Cardiac muscle cell (in vitro differentiated cells and primary cell): ENCODE measurements at regions not wholly inside any gene's neighbourhood (a gene's known extent, or its start where the extent isn't known, plus 50 kb on each side); places are given as distances from the start of the nearest gene placed in this dataset.

Source experiments
- DNase-seq, 2 donors: peaks; one replicate each; pipeline versions ENCODE4 v3.0.0 to v3.0.0-alpha.2; 2010 to 2017; ENCODE audit warnings: low read depth in 1 of 2, low spot score in 1 of 2
- H3K27ac ChIP-seq: fragments of 200-600 bp; sonication (generic); 2 replicates; pipeline ENCODE4 v1.5.1; 2016
- H3K27me3 ChIP-seq: fragments of 200-600 bp; sonication (generic); 2 replicates; pipeline ENCODE4 v1.6.0; 2016; ENCODE audit warnings: control low read depth
- H3K36me3 ChIP-seq: fragments of 200-600 bp; sonication (generic); 2 replicates; pipeline ENCODE4 v1.5.1; 2016; ENCODE audit warnings: control low read depth
- H3K4me1 ChIP-seq: fragments of 200-600 bp; sonication (generic); 2 replicates; pipeline ENCODE4 v1.8.1; 2017; ENCODE audit warnings: low read depth, mild to moderate bottlenecking, mixed run types
- H3K4me3 ChIP-seq: fragments of 200-600 bp; sonication (generic); 2 replicates; pipeline ENCODE4 v1.5.1; 2016; ENCODE audit warnings: mild to moderate bottlenecking
- H3K9me3 ChIP-seq: fragments of 200-600 bp; sonication (generic); 2 replicates; pipeline ENCODE4 v1.5.1; 2017; ENCODE audit warnings: low read depth, mild to moderate bottlenecking, control low read depth
- TF ChIP-seq, protein P1 (sequence below): IDR thresholded peaks from 2 replicates; pipeline ENCODE4 v1.5.1; 2012; ENCODE audit warnings: low read depth, mild to moderate bottlenecking, low read length

DNA sequence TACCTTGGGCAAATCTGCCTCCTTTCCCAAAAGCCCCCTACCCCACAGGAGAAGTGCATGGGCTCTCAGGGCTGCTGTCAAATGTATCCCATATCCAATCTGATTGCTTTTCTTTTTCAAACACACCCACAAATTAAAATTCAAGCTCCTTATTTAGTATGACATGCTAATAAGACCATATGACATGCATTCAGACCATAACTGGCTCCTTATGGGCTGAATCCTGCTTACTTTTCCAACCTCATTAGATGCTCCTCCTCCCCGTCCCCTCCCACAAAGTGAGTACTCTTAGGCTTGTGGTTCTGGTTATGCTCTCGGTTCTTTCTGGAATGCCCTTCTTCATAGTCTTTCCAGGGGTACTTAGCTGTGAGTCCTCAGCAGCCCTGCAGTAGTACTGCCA, 59.0 kb upstream of the TOM1L1 start:
- no peak overlapping the region for H3K27ac ChIP-seq
- no peaks in the 10 kb centered on the region for H3K9me3 ChIP-seq
- no peak for DNase-seq
- H3K27me3 ChIP-seq: no peaks in the 10 kb centered on the region
- H3K4me3 ChIP-seq: no peak overlapping the region
- TF ChIP-seq, protein P1, sequence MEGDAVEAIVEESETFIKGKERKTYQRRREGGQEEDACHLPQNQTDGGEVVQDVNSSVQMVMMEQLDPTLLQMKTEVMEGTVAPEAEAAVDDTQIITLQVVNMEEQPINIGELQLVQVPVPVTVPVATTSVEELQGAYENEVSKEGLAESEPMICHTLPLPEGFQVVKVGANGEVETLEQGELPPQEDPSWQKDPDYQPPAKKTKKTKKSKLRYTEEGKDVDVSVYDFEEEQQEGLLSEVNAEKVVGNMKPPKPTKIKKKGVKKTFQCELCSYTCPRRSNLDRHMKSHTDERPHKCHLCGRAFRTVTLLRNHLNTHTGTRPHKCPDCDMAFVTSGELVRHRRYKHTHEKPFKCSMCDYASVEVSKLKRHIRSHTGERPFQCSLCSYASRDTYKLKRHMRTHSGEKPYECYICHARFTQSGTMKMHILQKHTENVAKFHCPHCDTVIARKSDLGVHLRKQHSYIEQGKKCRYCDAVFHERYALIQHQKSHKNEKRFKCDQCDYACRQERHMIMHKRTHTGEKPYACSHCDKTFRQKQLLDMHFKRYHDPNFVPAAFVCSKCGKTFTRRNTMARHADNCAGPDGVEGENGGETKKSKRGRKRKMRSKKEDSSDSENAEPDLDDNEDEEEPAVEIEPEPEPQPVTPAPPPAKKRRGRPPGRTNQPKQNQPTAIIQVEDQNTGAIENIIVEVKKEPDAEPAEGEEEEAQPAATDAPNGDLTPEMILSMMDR: no peak
- H3K4me1 ChIP-seq: no peaks in the 10 kb centered on the region
- H3K36me3 ChIP-seq: no peaks in the 10 kb centered on the region

DNA sequence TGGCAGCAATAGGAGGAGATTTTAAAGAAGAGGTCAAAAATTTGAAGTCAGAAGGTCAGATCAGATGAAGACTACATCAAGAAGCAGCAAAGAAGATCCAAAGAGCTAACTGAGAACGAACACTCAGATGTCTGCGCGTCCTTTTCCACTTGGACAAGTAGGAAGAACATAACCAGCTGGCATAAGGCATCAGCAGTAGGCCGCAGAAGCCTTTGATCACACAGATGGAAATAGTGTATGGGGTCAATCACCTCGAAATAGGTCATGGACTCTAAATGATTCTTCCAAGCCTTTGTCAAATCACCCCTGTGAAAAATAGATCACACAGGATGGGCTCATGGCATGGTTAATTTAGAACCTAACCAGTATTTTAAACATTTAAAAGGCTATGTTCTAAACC, 56.4 kb upstream of the TOM1L1 start:
- H3K27me3 ChIP-seq: no peaks in the 10 kb centered on the region
- TF ChIP-seq, protein P1: no peak
- H3K4me1 ChIP-seq: no peaks in the 10 kb centered on the region
- H3K27ac ChIP-seq: no peak overlapping the region
- no peaks in the 10 kb centered on the region for H3K36me3 ChIP-seq
- H3K9me3 ChIP-seq: no peaks in the 10 kb centered on the region
- no peak overlapping the region for H3K4me3 ChIP-seq
- DNase-seq: no peak

DNA sequence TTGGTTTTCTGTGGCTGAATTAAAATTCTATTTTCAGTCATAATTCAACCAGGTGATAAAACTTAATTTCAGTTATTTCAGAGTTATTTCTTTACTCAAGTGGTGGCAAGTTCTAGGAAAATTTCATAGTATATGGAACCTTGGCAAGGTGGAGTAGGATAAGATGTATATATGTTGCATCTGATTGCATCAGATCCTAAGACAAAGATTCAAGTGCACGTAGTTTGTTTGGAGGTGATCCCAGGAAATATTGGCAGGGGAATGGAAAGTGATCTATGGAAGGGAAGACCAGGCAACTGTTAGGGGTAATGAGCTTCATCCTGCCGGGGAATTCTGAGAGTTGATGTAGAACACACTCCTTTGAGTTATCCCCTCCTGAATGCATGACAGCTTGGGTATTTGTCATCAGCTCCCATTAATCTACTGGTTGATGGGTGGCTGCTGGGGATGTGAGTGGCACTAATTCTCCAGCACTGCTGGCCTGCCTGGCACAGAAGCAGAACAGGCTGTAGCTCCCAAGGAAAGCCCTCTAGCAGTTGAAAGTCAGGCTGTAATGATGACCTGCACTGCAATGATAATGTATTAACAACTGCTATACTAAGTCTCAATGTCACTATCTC, 52.2 kb upstream of the TOM1L1 start:
- Histone ChIP-seq H3K36me3 (no peaks in the 10 kb centered on the region), H3K4me3 (no peak overlapping the region), H3K27ac (no peak overlapping the region), H3K27me3 (no peaks in the 10 kb centered on the region), H3K4me1 (no peaks in the 10 kb centered on the region), H3K9me3 (no peaks in the 10 kb centered on the region)
- TF ChIP-seq, protein P1: no peak
- DNase-seq: no peak

- no peak for DNase-seq
- H3K9me3 ChIP-seq: no peaks in the 10 kb centered on the region
- no peaks in the 10 kb centered on the region for H3K4me1 ChIP-seq
- no peak overlapping the region for H3K4me3 ChIP-seq
- TF ChIP-seq, protein P1: no peak
- H3K36me3 ChIP-seq: no peaks in the 10 kb centered on the region
- no peaks in the 10 kb centered on the region for H3K27me3 ChIP-seq
- no peak overlapping the region for H3K27ac ChIP-seq
Measured at GRCh38 chr17:54849660-54850059, 51.0 kb upstream of the TOM1L1 start.
